ENCODE measurements at regions not wholly inside any gene's neighbourhood (a gene's known extent, or its start where the extent isn't known, plus 50 kb on each side); places are given as distances from the start of the nearest gene placed in this dataset.

GRCh38 chr14:101207897-101208296 lies 304.4 kb upstream of the RTL1 start:
- H3K27ac ChIP-seq: no peak overlapping the region
- H3K9me3 ChIP-seq: peaks cover 0 to 15% (median 0%) of the 10 kb centered on the region in 4 donors
- DNase-seq: no peak
- TF ChIP-seq POLR2A (IDR thresholded peaks at IDR 0.05): no peak
- TF ChIP-seq, protein P1, sequence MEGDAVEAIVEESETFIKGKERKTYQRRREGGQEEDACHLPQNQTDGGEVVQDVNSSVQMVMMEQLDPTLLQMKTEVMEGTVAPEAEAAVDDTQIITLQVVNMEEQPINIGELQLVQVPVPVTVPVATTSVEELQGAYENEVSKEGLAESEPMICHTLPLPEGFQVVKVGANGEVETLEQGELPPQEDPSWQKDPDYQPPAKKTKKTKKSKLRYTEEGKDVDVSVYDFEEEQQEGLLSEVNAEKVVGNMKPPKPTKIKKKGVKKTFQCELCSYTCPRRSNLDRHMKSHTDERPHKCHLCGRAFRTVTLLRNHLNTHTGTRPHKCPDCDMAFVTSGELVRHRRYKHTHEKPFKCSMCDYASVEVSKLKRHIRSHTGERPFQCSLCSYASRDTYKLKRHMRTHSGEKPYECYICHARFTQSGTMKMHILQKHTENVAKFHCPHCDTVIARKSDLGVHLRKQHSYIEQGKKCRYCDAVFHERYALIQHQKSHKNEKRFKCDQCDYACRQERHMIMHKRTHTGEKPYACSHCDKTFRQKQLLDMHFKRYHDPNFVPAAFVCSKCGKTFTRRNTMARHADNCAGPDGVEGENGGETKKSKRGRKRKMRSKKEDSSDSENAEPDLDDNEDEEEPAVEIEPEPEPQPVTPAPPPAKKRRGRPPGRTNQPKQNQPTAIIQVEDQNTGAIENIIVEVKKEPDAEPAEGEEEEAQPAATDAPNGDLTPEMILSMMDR (IDR thresholded peaks at IDR 0.05): no peak
- H3K27me3 ChIP-seq: no peaks in the 10 kb centered on the region
- H3K4me3 ChIP-seq: no peak overlapping the region
- H3K4me1 ChIP-seq: no peaks in the 10 kb centered on the region
- H3K36me3 ChIP-seq: no peaks in the 10 kb centered on the region

DNA sequence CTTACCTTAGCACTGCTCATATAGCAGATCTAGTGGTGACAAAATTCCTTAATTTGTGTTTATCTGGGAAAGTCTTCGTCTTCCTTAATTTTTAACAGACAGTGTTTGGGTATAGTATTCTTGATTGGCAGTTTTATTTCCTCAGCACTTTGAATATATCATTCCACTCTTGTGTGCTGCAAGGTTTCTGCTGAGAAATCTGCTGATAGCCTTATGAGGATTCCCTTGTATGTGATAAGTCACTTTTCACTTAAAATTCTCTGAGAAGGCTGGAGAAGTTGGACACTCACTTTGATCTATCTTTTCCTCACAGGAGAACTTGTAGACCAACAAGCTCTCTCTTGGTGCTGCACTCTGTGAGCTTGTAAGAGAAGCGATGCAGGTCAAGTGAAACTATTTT lies 306.1 kb upstream of the RTL1 start:
- TF ChIP-seq POLR2A (IDR thresholded peaks at IDR 0.05): no peak
- TF ChIP-seq, protein P1 (IDR thresholded peaks at IDR 0.05): no peak
- no peaks in the 10 kb centered on the region for H3K27me3 ChIP-seq
- no peak overlapping the region for H3K27ac ChIP-seq
- H3K4me3 ChIP-seq: no peak overlapping the region
- H3K36me3 ChIP-seq: no peaks in the 10 kb centered on the region
- no peaks in the 10 kb centered on the region for H3K4me1 ChIP-seq
- DNase-seq: no peak
- H3K9me3 ChIP-seq: peaks cover 0 to 15% (median 0%) of the 10 kb centered on the region in 4 donors

DNA sequence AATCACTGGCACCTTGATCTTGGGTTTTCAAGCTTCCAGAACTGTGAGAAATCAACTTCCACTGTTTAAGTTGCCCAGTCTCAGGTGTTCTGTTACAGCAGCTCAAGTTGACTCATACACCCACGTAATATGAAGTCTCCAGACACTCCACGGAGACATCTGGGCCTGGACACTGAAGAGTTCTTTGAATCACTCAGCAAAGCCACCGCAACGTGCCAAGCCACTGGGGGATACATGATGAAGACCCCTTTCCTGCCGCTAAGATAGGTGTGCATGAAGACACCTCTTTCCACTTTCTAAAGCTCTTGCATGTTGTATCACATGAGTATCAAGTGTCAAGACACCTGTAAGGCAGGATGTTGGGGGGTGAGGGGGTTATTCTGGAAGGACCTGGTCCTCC lies 311.7 kb upstream of the RTL1 start:
- DNase-seq: peak in 1 of 3 donors; percentile 11
- H3K9me3 ChIP-seq: peaks cover 0 to 1% (median 0%) of the 10 kb centered on the region in 4 donors
- no peak for TF ChIP-seq POLR2A (IDR thresholded peaks at IDR 0.05)
- TF ChIP-seq, protein P1 (IDR thresholded peaks at IDR 0.05): no peak
- H3K27ac ChIP-seq: no peak overlapping the region
- H3K4me1 ChIP-seq: no peaks in the 10 kb centered on the region
- no peaks in the 10 kb centered on the region for H3K36me3 ChIP-seq
- no peak overlapping the region for H3K4me3 ChIP-seq
- H3K27me3 ChIP-seq: no peaks in the 10 kb centered on the region

GRCh38 chr14:101215927-101216326 lies 312.4 kb upstream of the RTL1 start:
- TF ChIP-seq, protein P1 (IDR thresholded peaks at IDR 0.05): no peak
- TF ChIP-seq POLR2A (IDR thresholded peaks at IDR 0.05): no peak
- no peak overlapping the region for H3K27ac ChIP-seq
- no peaks in the 10 kb centered on the region for H3K9me3 ChIP-seq
- no peaks in the 10 kb centered on the region for H3K36me3 ChIP-seq
- no peaks in the 10 kb centered on the region for H3K27me3 ChIP-seq
- DNase-seq: peak in 2 of 3 donors; percentile 22 to 28
- no peak overlapping the region for H3K4me3 ChIP-seq
- no peaks in the 10 kb centered on the region for H3K4me1 ChIP-seq

GRCh38 chr14:101216366-101217079 lies 313.0 kb upstream of the RTL1 start:
- Histone ChIP-seq H3K4me1 (no peaks in the 10 kb centered on the region), H3K27ac (no peak overlapping the region)
- DNase-seq: peak in 1 of 3 donors; percentile 18

More at GRCh38 chr14:101216366-101217079, 313.0 kb upstream of the RTL1 start:
- no peak for TF ChIP-seq POLR2A (IDR thresholded peaks at IDR 0.05)
- TF ChIP-seq, protein P1 (IDR thresholded peaks at IDR 0.05): no peak
- Histone ChIP-seq H3K36me3 (no peaks in the 10 kb centered on the region), H3K9me3 (no peaks in the 10 kb centered on the region), H3K27me3 (no peaks in the 10 kb centered on the region), H3K4me3 (no peak overlapping the region)
